Stomach (tissue), 4 donors: ENCODE measurements at regions not wholly inside any gene's neighbourhood (a gene's known extent, or its start where the extent isn't known, plus 50 kb on each side); places are given as distances from the start of the nearest gene placed in this dataset.

ENCODE experiments used
- POLR2A ChIP-seq, 4 donors: fragments of 450-650 bp; IDR thresholded peaks; one replicate each; pipeline ENCODE4 v1.6.1; 2016; ENCODE audit warnings: antibody characterized with exemption in 4 of 4, control low read depth in 2 of 4, mild to moderate bottlenecking in 1 of 4, moderate library complexity in 1 of 4
- POLR2AphosphoS5 ChIP-seq, 3 donors: sonication (generic); formaldehyde crosslinking; IDR thresholded peaks; one replicate each; pipeline ENCODE4 v1.6.1; 2016; ENCODE audit warnings: antibody characterized with exemption in 3 of 3
- TF ChIP-seq, protein P1 (sequence below), 7 experiments: fragments of 450-650 bp in 4 of 7; fragments of 200-600 bp in 3 of 7; sonication (generic) in 3 of 7; IDR thresholded peaks; one replicate each; pipeline ENCODE4 v1.5.1; 2016 to 2019; ENCODE audit warnings: antibody characterized with exemption in 7 of 7, control low read depth in 2 of 7, mild to moderate bottlenecking in 1 of 7

DNA sequence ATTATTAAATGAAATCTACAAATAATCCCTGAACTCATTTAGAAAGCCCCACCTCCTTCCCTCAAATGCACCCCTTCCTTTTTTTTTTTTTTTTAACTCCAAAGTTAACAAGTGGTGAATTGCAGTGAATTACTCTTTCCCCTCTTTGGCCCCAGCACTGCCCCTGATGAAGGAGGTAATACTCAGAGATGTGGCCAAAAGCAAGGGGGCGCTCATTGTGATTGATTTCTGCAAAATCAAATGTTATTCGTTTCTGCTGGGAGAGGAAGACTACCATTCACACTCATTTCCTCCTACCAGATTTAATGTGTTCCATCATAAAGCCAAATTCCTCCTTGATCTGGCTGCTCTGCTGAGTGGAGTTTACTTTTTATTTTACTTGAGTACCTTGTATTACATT is 259.4 kb downstream of the GPD2 start:
- no peak for TF ChIP-seq POLR2AphosphoS5 (IDR thresholded peaks at IDR 0.05)
- no peak for TF ChIP-seq POLR2A (IDR thresholded peaks at IDR 0.05)
- TF ChIP-seq, protein P1, sequence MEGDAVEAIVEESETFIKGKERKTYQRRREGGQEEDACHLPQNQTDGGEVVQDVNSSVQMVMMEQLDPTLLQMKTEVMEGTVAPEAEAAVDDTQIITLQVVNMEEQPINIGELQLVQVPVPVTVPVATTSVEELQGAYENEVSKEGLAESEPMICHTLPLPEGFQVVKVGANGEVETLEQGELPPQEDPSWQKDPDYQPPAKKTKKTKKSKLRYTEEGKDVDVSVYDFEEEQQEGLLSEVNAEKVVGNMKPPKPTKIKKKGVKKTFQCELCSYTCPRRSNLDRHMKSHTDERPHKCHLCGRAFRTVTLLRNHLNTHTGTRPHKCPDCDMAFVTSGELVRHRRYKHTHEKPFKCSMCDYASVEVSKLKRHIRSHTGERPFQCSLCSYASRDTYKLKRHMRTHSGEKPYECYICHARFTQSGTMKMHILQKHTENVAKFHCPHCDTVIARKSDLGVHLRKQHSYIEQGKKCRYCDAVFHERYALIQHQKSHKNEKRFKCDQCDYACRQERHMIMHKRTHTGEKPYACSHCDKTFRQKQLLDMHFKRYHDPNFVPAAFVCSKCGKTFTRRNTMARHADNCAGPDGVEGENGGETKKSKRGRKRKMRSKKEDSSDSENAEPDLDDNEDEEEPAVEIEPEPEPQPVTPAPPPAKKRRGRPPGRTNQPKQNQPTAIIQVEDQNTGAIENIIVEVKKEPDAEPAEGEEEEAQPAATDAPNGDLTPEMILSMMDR (IDR thresholded peaks at IDR 0.05) = no peak
